NCI-H1105 treated with DMSO at 0.1 percent for 48 hours (cell line): ENCODE measurements at regions not wholly inside any gene's neighbourhood (a gene's known extent, or its start where the extent isn't known, plus 50 kb on each side); places are given as distances from the start of the nearest gene placed in this dataset.
A peak's percentile ranks its signal among the peaks of the same experiment; 100 is the strongest.

Experiments
- DNase-seq: peaks from one replicate; lab custom pipeline; 2025; lab: John Stamatoyannopoulos, UW

GRCh38 chr22:26732284-26732683, 74.9 kb downstream of the MIAT start:
- no peak for DNase-seq

- DNase-seq = no peak
These were observed 77.1 kb downstream of the MIAT start for GRCh38 chr22:26734339-26735018.

GRCh38 chr22:26735019-26735409, 77.6 kb downstream of the MIAT start:
- no peak for DNase-seq

GRCh38 chr22:26737262-26737661, 79.9 kb downstream of the MIAT start:
- DNase-seq = no peak

DNA sequence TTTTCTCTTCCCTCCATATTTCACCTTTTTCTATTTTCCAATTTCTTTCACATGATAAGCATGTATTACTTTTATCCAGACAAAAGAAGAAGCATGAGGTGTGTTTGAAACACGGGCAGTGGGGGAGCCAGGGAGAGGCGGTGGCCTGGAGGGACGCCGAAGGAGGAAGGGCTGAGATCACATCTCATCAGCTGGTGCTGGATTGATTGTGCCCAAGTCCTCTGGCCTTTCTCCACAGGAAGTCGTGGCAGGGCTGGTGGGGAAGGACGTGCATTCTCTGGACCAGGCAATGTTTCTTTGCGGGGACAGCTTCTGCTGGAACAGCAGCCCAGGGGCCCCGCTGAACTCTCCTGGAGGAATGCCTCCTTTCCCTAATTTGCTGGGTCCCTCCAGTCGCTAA, 82.9 kb downstream of the MIAT start:
- DNase-seq = no peak

- DNase-seq = no peak
These were observed 85.8 kb downstream of the MIAT start for GRCh38 chr22:26743149-26743548.

DNA sequence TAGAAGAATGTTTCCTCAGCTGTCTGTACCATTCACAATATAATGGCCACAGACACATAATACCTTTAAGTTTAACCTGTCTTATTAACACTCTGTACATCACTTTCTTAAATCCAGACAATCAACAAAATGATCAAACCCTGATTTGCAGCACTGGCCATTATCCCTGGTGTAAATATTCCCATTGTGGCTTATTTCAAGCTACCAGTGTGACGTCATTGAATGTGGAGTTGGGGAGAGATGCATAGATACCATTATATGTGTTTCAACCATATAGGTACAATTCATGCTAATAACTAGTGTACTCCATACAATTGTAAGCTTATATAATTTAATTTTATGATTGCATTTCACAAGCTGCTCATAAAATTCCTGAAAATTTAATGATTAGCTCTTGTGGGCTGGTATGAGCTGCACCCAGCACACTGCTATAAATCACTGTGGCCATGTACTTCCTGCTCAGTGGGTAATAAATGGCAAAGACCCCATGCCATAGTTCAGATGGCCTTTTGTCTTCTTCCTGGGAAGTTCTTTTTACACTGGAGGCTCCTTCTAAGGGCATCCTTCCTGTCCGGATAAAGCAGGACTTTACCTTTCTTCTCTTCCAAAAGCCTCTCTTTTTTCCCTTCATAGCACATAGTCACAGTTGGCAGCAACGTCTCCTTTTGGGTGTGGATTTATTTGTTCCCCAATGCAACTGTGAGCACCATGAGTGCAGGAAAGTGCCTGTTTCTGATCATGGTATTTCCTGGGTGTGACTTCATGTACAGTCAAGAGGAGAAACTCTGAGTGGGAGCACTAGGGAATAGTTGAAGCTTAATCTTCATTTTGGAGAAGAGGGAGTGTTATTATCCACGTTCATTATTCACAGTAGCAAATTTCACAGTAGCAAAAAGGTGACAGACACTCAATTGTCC, 87.8 kb downstream of the MIAT start:
- DNase-seq = no peak

GRCh38 chr22:26746311-26746710, 88.9 kb downstream of the MIAT start:
- DNase-seq = no peak

DNA sequence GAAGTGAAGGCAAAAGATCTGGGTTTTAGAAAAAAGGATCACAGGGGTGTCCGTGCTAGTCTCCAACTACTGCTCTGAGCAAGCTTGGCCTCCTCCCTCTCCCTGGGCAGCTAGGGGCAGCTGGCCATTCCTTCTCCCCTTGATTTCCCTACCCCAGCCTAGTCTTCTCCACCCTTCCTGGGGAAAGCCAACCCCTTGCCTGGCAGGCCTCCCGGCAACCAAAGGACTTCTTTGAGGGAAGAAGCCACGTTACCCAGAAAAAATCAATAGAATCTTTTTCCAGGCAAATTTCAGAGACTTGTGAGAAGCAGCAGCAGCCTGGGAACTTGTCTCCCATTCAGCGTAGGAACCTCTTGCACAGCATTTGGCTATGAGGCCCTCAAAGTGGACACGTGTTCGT, 91.5 kb downstream of the MIAT start:
- no peak for DNase-seq

DNA sequence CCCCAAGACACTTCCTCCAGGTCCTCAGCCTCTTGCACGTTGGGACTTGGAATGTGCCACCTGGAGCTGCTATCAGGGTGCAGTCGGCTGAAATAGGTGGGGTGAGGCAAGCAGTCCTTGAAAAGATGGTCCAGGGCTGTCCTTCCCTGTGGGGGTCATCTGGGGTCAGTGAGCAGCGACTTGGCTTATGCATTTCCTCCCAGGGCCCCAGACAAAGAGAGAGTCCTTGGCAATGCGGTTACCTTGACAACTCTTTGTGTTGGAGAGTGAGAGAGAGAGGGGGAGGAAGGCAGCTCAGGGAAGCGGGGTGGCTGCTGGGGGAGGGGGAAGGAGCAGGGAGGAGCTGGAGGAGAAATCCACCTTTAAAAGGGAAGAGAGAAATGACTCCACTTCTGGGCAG, 93.8 kb downstream of the MIAT start:
- DNase-seq = peak; percentile 0

DNA sequence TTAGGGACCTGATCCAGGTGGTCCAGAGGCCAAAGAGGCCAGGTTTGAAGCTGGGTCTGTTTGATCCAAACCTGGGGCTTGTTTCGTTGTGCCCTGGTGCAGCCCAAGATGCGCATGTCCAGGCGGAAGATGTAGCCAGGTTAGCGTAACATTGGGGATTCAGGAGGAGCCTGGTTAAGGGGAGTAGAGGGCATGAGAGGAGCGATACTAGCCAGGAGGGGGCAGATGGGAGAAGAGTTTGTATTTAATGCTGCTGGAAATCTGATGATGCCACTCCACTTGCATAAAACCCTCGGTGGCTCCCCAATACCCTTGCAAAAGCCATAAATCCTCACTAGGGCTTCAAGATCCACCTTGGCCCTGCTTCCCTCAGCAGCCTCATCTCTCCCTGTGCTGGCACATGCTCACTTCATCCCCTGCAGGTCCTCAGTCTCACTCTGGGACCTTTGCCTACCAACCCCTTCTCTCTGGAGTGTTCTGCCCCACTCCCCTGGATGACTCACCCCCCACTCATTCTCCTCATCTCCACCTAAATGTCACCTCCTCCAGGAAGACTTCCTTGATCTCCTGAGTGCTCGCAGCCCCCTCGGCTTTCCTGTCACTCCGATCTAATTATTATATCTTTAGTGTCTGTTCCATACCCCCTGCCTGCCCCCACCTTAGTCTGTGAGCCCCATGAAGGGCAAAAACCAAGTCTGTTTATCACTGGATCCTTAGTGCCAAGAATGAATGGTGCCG, 95.9 kb downstream of the MIAT start:
- no peak for DNase-seq

DNA sequence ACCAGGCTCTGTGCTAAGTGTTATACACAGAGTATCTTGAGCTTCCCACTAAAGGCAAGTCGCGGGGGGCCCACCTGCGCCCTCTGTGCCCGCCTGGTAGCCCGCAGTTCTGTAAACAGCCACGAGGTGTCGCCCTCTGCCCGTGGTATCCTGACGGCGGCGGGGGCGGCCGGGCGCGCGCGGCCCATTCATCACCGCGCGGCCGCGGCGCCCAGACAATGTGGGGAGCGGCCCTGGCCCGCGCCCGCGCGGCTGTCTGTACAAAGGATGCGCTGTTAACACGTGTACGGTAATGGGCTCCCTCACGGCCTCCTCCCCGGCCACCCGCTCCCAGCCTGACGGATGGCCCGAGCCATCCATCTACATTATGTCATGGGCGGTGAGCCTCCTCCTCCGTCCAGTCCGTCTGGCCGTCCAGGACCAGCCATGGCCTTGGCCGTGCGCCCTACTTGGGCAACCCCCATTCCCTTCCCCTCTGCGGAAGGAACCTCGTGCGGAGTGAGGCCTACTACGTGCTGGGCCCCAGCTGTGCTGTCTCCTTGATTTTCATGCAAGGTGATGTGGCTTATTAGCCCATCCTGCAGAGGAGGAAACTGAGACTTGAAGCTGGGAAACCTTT, 99.4 kb downstream of the MIAT start:
- no peak for DNase-seq

GRCh38 chr22:26757496-26757895, 100.1 kb downstream of the MIAT start:
- no peak for DNase-seq

- DNase-seq = no peak
These were observed 105.4 kb downstream of the MIAT start for GRCh38 chr22:26762503-26763472.

DNA sequence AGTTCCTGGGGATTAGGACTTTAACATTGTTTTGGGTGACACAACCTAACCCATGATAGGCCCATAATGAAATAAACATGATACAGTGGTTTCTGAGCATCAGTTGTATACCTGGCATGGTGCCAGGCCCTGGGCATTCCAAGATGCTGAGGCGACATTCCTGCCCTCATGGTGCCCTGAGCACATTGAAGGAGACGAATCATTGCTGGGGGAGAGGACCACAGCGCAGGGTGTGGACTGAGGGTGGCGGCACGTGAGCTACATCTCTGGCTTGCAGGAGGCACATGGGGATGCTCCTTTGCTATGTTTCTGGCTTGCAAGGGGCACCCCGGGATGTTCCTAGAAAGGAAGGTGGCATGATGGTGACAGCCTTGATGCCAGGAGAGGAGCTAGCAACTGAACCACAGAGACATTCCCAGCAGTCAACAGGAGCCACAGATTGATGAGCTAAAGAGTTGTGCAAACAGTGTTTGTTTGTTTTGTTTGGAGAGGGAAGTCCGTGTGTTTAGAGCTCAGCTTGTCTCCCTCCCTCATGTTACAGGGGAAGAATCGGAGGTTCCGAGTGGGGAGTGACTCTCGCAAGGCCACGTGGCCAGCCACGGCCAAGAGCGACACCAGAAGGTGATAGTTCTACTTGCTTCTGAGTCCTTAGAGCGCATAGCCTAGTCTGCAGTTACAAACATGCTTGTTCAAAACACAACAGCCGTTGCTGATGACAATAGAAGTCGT, 106.4 kb downstream of the MIAT start:
- DNase-seq = peak; percentile 71

- DNase-seq = no peak
These were observed 109.3 kb downstream of the MIAT start for GRCh38 chr22:26766510-26767350.

DNA sequence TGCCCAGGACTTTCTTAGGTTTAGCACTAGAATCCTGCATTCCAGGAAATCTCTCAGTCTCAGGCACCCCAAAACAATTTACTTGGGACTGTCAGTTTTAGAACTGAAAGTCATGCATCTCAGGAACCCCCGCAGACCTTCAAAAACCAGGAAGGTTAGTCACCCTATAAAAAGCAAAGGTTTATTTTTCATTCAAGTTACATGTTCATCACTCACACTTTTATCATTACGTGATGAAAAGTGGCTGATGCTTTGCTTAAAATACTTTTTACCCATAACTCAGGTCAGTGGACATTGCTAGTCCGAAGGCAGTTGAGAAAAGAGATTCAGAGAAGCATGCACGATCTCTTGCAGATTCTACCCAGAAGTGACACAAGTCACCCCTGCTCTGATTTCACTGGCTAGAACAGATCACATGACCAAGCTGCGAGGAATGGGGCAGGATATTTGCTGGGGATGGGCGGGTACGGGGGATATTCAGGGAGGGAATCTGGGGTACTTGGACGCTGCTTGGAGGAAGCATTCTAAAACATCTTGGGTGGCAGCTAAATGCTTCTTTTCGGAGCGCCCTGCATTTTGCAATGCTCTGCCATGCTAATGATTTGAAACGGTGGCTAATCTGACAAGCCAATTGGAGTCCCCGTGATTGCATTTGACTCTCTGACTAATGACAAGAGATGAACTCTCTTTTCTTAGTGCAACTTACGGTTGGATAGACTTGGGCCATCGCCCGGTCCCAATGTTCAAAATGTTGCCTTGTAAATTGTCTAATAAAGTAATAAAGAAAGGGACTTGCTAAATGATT, 110.2 kb downstream of the MIAT start:
- DNase-seq = no peak

DNA sequence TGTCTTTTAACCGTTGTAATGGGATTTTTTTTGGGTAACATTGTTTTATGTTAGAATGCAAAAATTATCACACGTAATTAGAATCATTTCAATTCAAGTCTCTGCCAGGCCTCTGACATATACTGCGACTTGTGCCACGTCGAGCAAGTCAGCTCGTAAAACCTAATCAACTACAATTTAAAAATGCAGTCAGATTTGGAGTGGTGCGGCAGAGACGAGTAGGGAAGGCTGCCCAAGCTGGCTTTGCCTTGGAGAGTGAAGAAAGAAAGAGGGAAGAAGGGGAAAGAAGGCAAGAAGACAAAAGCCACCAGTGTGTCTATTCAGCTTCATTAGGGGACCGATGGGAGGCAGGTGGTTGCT, 110.7 kb downstream of the MIAT start:
- no peak for DNase-seq

DNA sequence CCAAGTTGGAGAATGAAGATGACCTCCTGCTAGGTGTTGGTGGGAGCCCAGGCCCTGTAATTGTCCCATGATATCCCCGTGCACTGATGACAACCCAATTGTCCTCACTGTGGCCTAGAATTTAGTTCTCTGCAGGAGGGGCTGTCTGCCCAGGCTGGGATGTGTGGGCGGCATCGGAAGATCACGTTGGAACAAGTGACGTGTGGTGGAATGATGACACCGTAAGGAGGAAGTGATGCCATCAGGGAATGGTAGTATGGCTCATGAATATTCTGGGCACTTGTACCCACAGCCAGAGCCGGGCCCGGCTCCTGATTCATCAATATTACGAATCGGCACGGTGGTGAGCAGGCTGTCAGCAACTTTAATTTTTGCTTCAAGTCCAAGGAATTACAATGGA, 111.6 kb downstream of the MIAT start:
- no peak for DNase-seq
